GM23338 (cell line): ENCODE measurements at regions not wholly inside any gene's neighbourhood (a gene's known extent, or its start where the extent isn't known, plus 50 kb on each side); places are given as distances from the start of the nearest gene placed in this dataset.

Experiments
- ATAC-seq: fragments of 200-7000 bp; cut with Tn5 transposase; 3 replicates; pipeline ENCODE4 v1.9.1; 2020
- DNase-seq: peaks from one replicate; pipeline ENCODE4 v3.0.0-alpha.2; 2015; ENCODE audit warnings: low spot score
- H2AFZ ChIP-seq: fragments of 200-600 bp; sonication (generic); 2 replicates; pipeline ENCODE4 v1.8.0; 2016; ENCODE audit warnings: antibody characterized with exemption, mild to moderate bottlenecking, moderate library complexity
- H3F3A ChIP-seq: fragments of 200-600 bp; sonication (generic); replicated peaks from 2 replicates; pipeline ENCODE4 v1.8.0; 2017; ENCODE audit warnings: antibody characterized with exemption, mixed run types, low read depth
- H3K27ac ChIP-seq: fragments of 200-600 bp; sonication (generic); 2 replicates; pipeline ENCODE4 v1.6.1; 2016; ENCODE audit warnings: low read depth
- H3K27me3 ChIP-seq: fragments of 200-600 bp; sonication (generic); 2 replicates; pipeline ENCODE4 v1.8.0; 2016; ENCODE audit warnings: mild to moderate bottlenecking, mixed run types, moderate library complexity; ENCODE audit not compliant: insufficient read depth
- H3K36me3 ChIP-seq: fragments of 200-600 bp; sonication (generic); 2 replicates; pipeline ENCODE4 v1.8.0; 2016; ENCODE audit warnings: mild to moderate bottlenecking; ENCODE audit not compliant: insufficient read depth
- H3K4me1 ChIP-seq: fragments of 200-600 bp; sonication (generic); 2 replicates; pipeline ENCODE4 v1.8.0; 2016; ENCODE audit warnings: mild to moderate bottlenecking, moderate library complexity; ENCODE audit not compliant: insufficient read depth
- H3K4me2 ChIP-seq: fragments of 200-600 bp; sonication (generic); 2 replicates; pipeline ENCODE4 v1.7.1; 2017; ENCODE audit warnings: mixed run types
- H3K4me3 ChIP-seq: fragments of 200-600 bp; sonication (generic); 2 replicates; pipeline ENCODE4 v1.6.1; 2016; ENCODE audit warnings: mixed run types
- H3K79me2 ChIP-seq: fragments of 200-600 bp; sonication (generic); replicated peaks from 2 replicates; pipeline ENCODE4 v1.8.0; 2017; ENCODE audit warnings: mild to moderate bottlenecking; ENCODE audit not compliant: insufficient read depth
- H3K9me2 ChIP-seq: fragments of 200-600 bp; sonication (generic); 2 replicates; pipeline ENCODE4 v1.8.0; 2017; ENCODE audit not compliant: insufficient read depth
- H4K20me1 ChIP-seq: fragments of 200-600 bp; sonication (generic); replicated peaks from 2 replicates; pipeline ENCODE4 v1.8.0; 2017; ENCODE audit warnings: mild to moderate bottlenecking; ENCODE audit not compliant: insufficient read depth
- H3K27ac Mint-ChIP-seq: 2 replicates; pipeline ENCODE4 v1.8.0; 2020; ENCODE audit warnings: inconsistent platforms, mild to moderate bottlenecking, moderate library complexity, mixed read lengths
- H3K27me3 Mint-ChIP-seq: 3 replicates; pipeline ENCODE4 v1.8.0; 2022; ENCODE audit warnings: low read depth, mild to moderate bottlenecking, moderate library complexity, mixed read lengths, inconsistent platforms; ENCODE audit not compliant: insufficient read depth, poor library complexity
- H3K36me3 Mint-ChIP-seq: 3 replicates; pipeline ENCODE4 v1.8.0; 2021; ENCODE audit warnings: low read depth, mild to moderate bottlenecking, inconsistent platforms, moderate library complexity, mixed read lengths
- H3K4me1 Mint-ChIP-seq: 3 replicates; pipeline ENCODE4 v1.8.0; 2020; ENCODE audit warnings: mild to moderate bottlenecking, inconsistent platforms, mixed read lengths
- H3K4me3 Mint-ChIP-seq: 3 replicates; pipeline ENCODE4 v1.8.0; 2021; ENCODE audit warnings: moderate library complexity, mild to moderate bottlenecking, inconsistent platforms, mixed read lengths
- H3K9me3 Mint-ChIP-seq: 3 replicates; pipeline ENCODE4 v1.8.0; 2020; ENCODE audit warnings: moderate library complexity, mild to moderate bottlenecking, inconsistent platforms, mixed read lengths
- EZH2 ChIP-seq: fragments of 200-600 bp; sonication (generic); IDR thresholded peaks from one replicate; pipeline ENCODE4 v1.8.0; 2017; ENCODE audit warnings: antibody characterized with exemption, mild to moderate bottlenecking, low read depth; ENCODE audit not compliant: unreplicated experiment
- TF ChIP-seq, protein P1 (sequence below): IDR thresholded peaks from 2 replicates; pipeline ENCODE4 v1.6.1; 2016; ENCODE audit warnings: antibody characterized with exemption
- TF ChIP-seq, protein P2 (sequence below): IDR thresholded peaks from one replicate; pipeline ENCODE4 v1.6.1; 2018; ENCODE audit warnings: antibody characterized with exemption; ENCODE audit not compliant: unreplicated experiment
- TF ChIP-seq, protein P3 (sequence below), 2 experiments: fragments of 200-600 bp in 1 of 2; sonication (generic) in 1 of 2; conservative IDR thresholded peaks; 2 replicates each; pipeline versions ENCODE4 v1.5.1 to v1.6.1; 2016 to 2017; ENCODE audit warnings: antibody characterized with exemption in 2 of 2, low read depth in 2 of 2, mild to moderate bottlenecking in 2 of 2, moderate library complexity in 1 of 2
- TF ChIP-seq, protein P4 (sequence below): fragments of 250-450 bp; sonication (Bioruptor Pico); IDR thresholded peaks from 2 replicates; pipeline ENCODE4 v1.5.0; 2020; ENCODE audit warnings: mild to moderate bottlenecking, moderate library complexity

DNA sequence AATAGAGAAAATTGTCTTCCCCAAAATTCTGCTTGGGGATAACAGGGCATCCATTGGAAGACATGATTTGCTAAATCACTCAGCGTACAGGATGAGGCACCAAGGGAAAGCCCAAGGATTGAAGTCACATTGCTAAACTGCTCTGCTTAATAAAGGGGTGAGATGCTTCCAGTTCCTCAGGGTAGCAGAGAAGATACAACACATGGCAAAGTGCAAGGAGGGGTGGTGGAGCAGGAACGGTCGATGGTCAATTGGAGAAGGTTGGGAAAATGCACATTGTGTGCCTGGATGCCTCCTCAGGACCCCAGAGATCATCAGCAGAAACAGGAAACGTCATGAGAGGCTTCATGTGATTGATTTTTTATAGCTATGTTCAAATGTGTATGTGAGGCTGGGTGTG lies 116.3 kb upstream of the SOX1 start:
- ATAC-seq = no peak
- H3K4me3 Mint-ChIP-seq = no peak overlapping the region
- TF ChIP-seq, protein P1, sequence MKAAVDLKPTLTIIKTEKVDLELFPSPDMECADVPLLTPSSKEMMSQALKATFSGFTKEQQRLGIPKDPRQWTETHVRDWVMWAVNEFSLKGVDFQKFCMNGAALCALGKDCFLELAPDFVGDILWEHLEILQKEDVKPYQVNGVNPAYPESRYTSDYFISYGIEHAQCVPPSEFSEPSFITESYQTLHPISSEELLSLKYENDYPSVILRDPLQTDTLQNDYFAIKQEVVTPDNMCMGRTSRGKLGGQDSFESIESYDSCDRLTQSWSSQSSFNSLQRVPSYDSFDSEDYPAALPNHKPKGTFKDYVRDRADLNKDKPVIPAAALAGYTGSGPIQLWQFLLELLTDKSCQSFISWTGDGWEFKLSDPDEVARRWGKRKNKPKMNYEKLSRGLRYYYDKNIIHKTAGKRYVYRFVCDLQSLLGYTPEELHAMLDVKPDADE = no peak
- TF ChIP-seq, protein P2, sequence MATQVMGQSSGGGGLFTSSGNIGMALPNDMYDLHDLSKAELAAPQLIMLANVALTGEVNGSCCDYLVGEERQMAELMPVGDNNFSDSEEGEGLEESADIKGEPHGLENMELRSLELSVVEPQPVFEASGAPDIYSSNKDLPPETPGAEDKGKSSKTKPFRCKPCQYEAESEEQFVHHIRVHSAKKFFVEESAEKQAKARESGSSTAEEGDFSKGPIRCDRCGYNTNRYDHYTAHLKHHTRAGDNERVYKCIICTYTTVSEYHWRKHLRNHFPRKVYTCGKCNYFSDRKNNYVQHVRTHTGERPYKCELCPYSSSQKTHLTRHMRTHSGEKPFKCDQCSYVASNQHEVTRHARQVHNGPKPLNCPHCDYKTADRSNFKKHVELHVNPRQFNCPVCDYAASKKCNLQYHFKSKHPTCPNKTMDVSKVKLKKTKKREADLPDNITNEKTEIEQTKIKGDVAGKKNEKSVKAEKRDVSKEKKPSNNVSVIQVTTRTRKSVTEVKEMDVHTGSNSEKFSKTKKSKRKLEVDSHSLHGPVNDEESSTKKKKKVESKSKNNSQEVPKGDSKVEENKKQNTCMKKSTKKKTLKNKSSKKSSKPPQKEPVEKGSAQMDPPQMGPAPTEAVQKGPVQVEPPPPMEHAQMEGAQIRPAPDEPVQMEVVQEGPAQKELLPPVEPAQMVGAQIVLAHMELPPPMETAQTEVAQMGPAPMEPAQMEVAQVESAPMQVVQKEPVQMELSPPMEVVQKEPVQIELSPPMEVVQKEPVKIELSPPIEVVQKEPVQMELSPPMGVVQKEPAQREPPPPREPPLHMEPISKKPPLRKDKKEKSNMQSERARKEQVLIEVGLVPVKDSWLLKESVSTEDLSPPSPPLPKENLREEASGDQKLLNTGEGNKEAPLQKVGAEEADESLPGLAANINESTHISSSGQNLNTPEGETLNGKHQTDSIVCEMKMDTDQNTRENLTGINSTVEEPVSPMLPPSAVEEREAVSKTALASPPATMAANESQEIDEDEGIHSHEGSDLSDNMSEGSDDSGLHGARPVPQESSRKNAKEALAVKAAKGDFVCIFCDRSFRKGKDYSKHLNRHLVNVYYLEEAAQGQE = no peak
- TF ChIP-seq, protein P3, sequence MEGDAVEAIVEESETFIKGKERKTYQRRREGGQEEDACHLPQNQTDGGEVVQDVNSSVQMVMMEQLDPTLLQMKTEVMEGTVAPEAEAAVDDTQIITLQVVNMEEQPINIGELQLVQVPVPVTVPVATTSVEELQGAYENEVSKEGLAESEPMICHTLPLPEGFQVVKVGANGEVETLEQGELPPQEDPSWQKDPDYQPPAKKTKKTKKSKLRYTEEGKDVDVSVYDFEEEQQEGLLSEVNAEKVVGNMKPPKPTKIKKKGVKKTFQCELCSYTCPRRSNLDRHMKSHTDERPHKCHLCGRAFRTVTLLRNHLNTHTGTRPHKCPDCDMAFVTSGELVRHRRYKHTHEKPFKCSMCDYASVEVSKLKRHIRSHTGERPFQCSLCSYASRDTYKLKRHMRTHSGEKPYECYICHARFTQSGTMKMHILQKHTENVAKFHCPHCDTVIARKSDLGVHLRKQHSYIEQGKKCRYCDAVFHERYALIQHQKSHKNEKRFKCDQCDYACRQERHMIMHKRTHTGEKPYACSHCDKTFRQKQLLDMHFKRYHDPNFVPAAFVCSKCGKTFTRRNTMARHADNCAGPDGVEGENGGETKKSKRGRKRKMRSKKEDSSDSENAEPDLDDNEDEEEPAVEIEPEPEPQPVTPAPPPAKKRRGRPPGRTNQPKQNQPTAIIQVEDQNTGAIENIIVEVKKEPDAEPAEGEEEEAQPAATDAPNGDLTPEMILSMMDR (conservative IDR thresholded peaks at IDR 0.05; ENCODE audit: low read depth in 2 of 2) = no peak

DNA sequence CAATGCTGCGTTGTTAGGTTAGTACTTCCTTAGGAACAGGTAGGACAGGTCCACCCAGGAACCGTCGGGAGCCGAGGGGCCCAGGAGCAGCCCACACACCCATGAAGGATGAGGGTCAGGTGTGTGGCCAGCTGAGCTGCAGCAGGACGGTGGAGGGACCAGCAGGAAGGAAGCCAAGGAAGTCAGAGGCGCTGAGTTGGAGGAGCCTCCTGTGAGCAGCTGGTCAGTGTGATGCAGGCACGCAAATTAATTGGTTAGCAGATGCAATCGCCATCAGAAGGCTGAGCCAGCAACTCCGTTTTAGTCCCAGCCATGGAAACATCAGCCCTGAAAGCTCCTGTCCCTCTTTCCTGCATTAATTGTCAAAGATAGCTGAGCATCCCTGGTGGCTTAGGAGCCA lies 114.9 kb upstream of the SOX1 start:
- ATAC-seq (no peak), DNase-seq (no peak)
- Mint-ChIP-seq H3K36me3 (peaks cover 10% of the 10 kb centered on the region; the same call in 2 of the 3 replicates), H3K27ac (no peak overlapping the region), H3K27me3 (peaks cover 13% of the 10 kb centered on the region), H3K4me3 (no peak overlapping the region), H3K9me3 (peaks cover 21% of the 10 kb centered on the region), H3K4me1 (peaks cover 15% of the 10 kb centered on the region; the same call in 2 of the 3 replicates)
- Histone ChIP-seq H3K27ac (no peak overlapping the region), H3K79me2 (no peaks in the 10 kb centered on the region), H4K20me1 (no peaks in the 10 kb centered on the region), H3K27me3 (no peaks in the 10 kb centered on the region), H3K9me2 (0 out of 2 replicates have a peak, but pooled peaks cover 4% of the 10 kb centered on the region), H3K4me1 (no peaks in the 10 kb centered on the region), H3K4me3 (no peak overlapping the region), H3K36me3 (no peaks in the 10 kb centered on the region), H2AFZ (no peak overlapping the region), H3F3A (no peaks in the 10 kb centered on the region), H3K4me2 (no peak overlapping the region)
- TF ChIP-seq, protein P4, sequence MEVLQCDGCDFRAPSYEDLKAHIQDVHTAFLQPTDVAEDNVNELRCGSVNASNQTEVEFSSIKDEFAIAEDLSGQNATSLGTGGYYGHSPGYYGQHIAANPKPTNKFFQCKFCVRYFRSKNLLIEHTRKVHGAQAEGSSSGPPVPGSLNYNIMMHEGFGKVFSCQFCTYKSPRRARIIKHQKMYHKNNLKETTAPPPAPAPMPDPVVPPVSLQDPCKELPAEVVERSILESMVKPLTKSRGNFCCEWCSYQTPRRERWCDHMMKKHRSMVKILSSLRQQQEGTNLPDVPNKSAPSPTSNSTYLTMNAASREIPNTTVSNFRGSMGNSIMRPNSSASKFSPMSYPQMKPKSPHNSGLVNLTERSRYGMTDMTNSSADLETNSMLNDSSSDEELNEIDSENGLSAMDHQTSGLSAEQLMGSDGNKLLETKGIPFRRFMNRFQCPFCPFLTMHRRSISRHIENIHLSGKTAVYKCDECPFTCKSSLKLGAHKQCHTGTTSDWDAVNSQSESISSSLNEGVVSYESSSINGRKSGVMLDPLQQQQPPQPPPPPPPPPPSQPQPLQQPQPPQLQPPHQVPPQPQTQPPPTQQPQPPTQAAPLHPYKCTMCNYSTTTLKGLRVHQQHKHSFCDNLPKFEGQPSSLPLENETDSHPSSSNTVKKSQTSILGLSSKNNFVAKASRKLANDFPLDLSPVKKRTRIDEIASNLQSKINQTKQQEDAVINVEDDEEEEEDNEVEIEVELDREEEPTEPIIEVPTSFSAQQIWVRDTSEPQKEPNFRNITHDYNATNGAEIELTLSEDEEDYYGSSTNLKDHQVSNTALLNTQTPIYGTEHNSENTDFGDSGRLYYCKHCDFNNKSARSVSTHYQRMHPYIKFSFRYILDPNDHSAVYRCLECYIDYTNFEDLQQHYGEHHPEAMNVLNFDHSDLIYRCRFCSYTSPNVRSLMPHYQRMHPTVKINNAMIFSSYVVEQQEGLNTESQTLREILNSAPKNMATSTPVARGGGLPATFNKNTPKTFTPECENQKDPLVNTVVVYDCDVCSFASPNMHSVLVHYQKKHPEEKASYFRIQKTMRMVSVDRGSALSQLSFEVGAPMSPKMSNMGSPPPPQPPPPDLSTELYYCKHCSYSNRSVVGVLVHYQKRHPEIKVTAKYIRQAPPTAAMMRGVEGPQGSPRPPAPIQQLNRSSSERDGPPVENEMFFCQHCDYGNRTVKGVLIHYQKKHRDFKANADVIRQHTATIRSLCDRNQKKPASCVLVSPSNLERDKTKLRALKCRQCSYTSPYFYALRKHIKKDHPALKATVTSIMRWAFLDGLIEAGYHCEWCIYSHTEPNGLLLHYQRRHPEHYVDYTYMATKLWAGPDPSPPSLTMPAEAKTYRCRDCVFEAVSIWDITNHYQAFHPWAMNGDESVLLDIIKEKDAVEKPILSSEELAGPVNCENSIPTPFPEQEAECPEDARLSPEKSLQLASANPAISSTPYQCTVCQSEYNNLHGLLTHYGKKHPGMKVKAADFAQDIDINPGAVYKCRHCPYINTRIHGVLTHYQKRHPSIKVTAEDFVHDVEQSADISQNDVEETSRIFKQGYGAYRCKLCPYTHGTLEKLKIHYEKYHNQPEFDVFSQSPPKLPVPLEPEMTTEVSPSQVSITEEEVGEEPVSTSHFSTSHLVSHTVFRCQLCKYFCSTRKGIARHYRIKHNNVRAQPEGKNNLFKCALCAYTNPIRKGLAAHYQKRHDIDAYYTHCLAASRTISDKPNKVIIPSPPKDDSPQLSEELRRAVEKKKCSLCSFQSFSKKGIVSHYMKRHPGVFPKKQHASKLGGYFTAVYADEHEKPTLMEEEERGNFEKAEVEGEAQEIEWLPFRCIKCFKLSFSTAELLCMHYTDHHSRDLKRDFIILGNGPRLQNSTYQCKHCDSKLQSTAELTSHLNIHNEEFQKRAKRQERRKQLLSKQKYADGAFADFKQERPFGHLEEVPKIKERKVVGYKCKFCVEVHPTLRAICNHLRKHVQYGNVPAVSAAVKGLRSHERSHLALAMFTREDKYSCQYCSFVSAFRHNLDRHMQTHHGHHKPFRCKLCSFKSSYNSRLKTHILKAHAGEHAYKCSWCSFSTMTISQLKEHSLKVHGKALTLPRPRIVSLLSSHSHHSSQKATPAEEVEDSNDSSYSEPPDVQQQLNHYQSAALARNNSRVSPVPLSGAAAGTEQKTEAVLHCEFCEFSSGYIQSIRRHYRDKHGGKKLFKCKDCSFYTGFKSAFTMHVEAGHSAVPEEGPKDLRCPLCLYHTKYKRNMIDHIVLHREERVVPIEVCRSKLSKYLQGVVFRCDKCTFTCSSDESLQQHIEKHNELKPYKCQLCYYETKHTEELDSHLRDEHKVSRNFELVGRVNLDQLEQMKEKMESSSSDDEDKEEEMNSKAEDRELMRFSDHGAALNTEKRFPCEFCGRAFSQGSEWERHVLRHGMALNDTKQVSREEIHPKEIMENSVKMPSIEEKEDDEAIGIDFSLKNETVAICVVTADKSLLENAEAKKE (CRISPR knock-in tag) = no peak
- TF ChIP-seq, protein P3 (conservative IDR thresholded peaks at IDR 0.05; ENCODE audit: low read depth in 2 of 2) = no peak
- no peak for TF ChIP-seq EZH2

More for the DNA sequence above, 116.3 kb upstream of the SOX1 start:
- H4K20me1 ChIP-seq = no peaks in the 10 kb centered on the region
- no peak for DNase-seq
- H3K27me3 Mint-ChIP-seq = peaks cover 15% of the 10 kb centered on the region
- no peak overlapping the region for H3K27ac ChIP-seq
- H3K4me1 ChIP-seq = no peaks in the 10 kb centered on the region
- no peak overlapping the region for H3K27ac Mint-ChIP-seq
- H3K36me3 ChIP-seq = no peaks in the 10 kb centered on the region
- 0 out of 2 replicates have a peak, but pooled peaks cover 4% of the 10 kb centered on the region for H3K9me2 ChIP-seq
- H3K4me2 ChIP-seq = no peak overlapping the region
- peaks cover 15% of the 10 kb centered on the region; the same call in 2 of the 3 replicates for H3K4me1 Mint-ChIP-seq
- no peaks in the 10 kb centered on the region for H3F3A ChIP-seq
- H3K36me3 Mint-ChIP-seq = peaks cover 10% of the 10 kb centered on the region; the same call in 2 of the 3 replicates
- no peaks in the 10 kb centered on the region for H3K79me2 ChIP-seq
- no peaks in the 10 kb centered on the region for H3K27me3 ChIP-seq
- no peak overlapping the region for H2AFZ ChIP-seq
- peaks cover 21% of the 10 kb centered on the region for H3K9me3 Mint-ChIP-seq
- H3K4me3 ChIP-seq = no peak overlapping the region
